Stimulated activated CD8-positive, alpha-beta memory T cell treated with anti-CD3 and anti-CD28 coated beads, Interleukin-12 subunit alpha, Interleukin-12 subunit beta, amount 100 ng/mL, for 24 hours (primary cell): ENCODE measurements at regions not wholly inside any gene's neighbourhood (a gene's known extent, or its start where the extent isn't known, plus 50 kb on each side); places are given as distances from the start of the nearest gene placed in this dataset.

ENCODE experiments used
- DNase-seq: peaks from one replicate; pipeline ENCODE4 v3.0.0-alpha.2; 2020; ENCODE audit errors: extremely low read depth

DNA sequence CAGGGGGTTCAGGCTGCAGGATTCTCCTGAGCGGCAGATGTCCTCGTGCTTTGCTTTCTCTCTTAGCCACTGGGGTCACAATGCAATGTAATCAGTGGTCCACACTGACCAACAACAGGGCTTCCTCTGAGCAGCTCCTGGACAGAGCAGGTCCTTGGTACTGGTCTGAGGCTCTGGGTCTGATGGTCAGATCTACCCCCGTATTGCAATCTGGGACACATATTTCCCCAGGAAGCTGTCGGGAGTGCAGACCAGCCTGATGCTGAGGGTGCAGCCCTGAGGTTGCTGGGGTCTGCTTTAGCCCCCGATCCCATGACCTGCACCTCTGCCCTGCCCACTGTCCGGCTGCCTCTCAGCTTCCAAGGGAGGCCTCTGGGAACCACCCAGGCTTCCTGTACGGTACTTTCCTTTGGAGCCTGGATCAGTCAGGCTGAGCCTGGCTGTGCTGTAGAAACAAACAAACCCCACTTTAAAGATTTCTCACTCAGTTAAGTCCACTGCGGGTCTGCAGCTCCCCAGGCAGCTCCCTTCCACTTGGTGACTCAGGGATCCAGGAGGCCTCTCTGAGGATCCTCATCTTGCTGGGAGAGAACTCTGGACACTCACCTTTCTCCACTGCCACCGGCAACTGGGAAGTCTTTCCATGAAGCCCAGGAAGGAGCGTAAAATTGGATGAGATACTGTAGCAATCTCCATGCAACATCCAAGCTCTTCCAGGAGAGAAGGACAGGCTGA, 1046.6 kb downstream of the TBC1D22A start:
- no peak for DNase-seq

DNA sequence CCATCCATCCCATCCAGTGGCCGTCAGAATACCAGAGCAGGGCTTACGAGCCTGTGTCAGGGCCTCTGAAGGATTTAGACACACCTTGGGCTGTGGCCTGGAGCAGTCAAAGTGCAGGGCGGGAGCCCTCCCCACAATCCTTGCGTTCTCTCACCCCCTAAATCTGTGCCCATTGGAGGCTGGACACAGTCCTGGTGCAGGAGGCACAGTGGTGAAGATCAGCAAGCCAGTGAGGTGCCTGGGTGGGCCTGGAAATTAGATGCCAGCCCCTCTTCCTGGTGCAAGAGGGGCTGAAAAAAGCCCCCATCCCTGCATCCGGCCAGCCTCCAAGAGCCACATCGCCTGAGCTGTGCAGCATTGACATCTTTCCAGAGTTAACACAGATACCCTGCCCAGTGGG, 1045.8 kb downstream of the TBC1D22A start:
- no peak for DNase-seq

DNA sequence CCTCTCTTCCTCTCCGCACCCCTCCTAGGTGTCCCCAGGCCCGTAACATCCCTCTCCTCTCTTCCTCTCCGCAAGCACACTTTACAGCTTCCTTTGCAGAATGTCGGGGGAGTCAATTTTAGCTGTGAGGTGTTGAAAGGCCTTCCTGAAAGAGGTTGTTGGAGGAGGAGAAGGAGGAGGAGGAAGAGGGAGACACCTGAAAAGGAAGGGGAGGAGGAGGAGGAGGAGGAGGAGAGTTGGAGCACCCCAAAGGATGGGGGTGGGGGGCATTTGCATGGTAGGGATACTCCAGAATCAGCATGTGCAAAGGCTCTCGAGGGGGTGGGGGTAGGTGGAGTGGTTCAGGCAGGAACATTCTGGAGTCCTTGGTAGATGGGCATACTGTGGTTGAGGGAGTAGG, 1045.1 kb downstream of the TBC1D22A start:
- no peak for DNase-seq

DNA sequence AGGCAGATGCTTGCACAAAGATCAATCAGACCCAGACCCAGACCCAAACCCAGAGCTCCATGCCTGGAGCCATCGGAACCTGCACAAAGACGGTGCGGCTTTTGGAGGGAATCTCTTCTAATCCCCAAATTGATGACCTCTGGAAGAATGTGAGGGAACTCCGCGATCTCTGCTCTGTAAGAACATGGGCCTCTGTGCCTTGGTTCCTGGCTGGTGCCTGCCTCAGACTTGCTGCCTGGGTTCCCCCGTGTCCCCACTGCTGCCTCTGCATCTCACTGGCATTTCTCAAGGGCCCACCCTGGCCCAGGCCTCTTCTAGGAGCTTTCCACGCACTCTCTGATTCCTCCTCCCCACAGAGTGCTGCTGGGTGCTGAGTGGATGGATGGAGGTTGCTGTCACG, 1044.4 kb downstream of the TBC1D22A start:
- DNase-seq, result no peak

DNA sequence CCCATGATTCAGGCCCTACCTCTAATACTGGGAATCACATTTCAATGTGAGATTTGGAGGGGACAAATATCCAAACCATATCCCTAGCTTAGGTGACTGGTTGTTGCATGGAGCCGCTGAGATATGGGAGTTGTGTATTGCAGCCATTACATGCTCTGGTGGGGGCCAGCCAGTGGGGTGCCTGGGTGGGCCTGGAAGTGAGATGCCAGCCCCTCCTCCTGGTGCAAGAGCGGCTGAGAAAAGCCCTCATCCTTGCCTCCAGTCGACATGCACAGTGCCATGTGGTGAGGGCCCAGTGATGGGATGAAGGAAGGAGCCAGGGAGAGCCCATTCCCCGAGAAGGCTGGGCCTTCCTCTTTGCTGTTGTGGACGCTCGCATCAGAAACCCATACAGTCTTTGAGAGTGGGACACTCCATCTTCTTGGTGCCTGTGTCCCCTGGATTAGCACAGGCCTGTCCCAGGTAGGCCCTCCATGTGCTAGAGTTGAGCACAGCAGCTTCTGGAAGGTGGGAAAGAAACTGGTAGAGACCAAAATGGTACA, 1043.0 kb downstream of the TBC1D22A start:
- no peak for DNase-seq

- no peak for DNase-seq
These were observed 1041.8 kb downstream of the TBC1D22A start for GRCh38 chr22:47804281-47804680.

- DNase-seq, result no peak
These were observed 1040.0 kb downstream of the TBC1D22A start for GRCh38 chr22:47802421-47802820.

GRCh38 chr22:47801541-47802245, 1039.2 kb downstream of the TBC1D22A start:
- no peak for DNase-seq

- DNase-seq, result no peak
These were observed 1035.8 kb downstream of the TBC1D22A start for GRCh38 chr22:47798229-47798628.

DNA sequence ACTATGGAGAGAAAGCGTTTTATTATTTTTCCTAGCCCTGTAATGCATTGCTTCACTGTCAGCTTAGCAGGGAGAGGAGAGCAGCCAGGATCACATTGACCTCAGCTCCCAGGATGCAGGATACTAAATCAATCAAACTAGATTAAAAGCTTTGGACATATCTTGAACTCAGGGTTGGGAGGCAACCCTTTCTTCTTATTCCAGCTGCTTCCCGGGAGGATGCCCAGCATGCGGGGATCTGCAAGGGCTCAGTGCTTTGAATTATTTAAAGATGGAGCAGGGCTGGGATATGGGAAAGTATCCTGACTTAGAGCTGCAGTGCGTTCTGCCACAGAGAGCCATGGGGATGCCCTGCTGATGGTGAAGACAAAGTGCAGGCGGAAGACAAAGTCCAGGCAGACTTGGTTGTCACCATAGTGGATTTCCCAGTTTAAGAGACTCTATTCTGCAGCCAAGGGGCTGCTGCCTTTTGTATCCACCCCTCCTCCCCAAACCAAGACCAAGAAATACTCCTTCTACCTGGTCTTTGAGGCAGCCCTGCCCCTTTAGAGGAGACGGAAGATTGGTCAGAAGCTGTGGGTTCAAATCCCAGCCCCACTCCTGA, 1035.0 kb downstream of the TBC1D22A start:
- no peak for DNase-seq

DNA sequence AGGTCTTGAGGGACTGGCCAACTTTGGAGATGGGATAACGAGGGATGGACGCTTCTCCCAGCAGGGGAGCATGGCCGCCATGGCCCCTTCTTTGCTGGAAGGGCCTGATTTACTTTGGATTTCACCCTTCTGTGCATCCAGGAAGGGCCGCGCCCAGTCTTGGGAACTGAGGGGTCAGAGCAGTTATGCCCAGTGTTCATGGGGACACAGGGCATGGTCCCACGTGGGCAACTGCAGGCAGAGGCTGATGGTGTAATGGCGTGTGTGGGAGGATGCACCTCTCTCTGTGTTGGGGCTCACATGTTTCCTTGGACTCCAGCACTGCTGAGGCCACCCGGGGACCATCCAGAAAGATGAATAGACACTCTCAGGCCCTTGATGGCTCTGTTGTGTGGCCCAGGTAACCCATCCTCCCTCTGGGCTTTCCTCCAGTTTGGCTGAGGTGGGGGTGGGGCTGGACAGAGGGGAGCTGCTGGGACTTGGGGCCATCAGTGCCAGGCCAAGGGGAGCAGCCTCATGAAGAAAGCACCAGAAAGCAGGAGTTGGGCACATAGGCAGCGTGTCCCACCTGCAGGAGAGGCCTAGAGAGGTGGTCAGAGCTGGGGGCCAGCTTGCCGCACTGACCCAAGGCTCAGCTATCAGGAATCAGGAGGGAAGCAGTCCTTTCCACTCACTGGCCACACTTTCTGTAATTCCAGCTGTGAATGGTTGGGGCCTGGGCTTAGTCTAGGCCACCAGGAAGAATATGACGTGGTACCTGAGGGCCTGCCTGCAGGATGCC, 1033.9 kb downstream of the TBC1D22A start:
- no peak for DNase-seq

DNA sequence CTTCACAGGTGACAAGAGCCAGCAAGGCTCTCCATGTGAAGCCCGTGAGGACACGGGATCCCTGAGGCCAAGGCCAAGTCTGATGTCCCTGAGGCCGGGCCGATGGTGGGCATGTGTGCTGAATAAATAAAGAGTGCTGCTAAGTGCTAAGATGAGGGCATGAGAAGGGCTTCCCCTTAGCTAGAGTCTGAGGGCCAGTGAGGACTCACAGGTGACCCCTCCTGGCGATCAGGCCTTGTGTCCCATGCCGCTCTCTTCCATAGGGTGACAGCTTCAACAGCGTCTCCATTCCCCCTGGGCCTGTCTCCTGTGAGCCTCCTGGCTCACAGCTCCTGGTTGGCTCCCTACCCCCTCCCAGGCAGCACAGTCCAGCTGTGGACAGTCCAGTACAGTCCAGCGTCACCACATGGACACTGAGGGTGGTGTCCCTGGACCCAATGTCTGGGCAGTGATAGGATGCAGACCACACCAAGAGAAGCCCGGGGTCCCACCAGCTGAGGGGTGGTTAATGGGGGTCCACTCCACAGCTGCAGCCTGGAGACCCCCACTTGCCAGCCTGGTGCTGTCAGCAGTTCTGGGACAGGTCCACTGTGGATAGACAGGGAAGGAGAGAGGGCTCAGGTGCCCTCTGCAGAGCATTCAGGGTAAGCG, 1033.2 kb downstream of the TBC1D22A start:
- DNase-seq, result no peak

DNA sequence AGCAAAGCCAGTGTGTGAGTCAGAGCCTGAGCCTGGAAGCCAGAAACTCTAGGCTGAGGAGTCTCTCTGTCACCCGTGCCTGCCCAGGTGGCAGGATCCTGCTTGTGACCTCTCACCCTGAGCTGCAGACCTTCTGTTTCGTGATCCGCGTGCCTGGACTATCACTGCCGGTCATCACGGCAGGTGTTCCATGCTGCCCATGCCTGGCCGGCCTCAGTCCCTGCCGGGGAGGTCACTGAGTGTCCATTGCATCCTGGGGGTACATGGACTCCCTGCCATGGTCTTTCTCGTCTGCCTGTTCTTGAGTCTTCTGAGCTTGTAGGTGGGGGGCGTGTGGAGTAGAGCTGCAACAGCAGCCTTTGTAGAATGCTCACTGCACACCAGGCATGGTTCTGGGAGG, 1032.4 kb downstream of the TBC1D22A start:
- no peak for DNase-seq

- no peak for DNase-seq
These were observed 1031.1 kb downstream of the TBC1D22A start for GRCh38 chr22:47793304-47794101.

GRCh38 chr22:47789171-47789570, 1026.7 kb downstream of the TBC1D22A start:
- no peak for DNase-seq

DNA sequence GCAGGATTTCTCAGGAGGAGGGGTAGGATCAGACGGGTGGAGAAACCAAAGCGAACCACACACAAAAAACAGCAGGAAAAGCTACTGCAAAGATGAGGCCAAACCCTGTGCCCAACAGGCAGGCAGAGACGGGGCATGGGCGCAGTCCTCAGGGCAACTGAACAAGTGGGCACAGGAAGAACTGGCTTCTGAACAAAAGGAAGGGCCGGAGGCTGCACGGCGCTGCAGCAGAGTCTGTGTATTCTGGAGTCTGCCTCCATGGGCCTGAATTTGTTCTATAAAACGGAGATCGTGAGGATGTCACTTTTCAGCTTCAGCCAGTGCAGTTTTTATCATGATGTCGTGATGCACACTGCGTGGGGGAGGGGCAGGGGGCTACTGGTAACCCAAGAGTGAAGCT, 1026.0 kb downstream of the TBC1D22A start:
- DNase-seq, result no peak

DNA sequence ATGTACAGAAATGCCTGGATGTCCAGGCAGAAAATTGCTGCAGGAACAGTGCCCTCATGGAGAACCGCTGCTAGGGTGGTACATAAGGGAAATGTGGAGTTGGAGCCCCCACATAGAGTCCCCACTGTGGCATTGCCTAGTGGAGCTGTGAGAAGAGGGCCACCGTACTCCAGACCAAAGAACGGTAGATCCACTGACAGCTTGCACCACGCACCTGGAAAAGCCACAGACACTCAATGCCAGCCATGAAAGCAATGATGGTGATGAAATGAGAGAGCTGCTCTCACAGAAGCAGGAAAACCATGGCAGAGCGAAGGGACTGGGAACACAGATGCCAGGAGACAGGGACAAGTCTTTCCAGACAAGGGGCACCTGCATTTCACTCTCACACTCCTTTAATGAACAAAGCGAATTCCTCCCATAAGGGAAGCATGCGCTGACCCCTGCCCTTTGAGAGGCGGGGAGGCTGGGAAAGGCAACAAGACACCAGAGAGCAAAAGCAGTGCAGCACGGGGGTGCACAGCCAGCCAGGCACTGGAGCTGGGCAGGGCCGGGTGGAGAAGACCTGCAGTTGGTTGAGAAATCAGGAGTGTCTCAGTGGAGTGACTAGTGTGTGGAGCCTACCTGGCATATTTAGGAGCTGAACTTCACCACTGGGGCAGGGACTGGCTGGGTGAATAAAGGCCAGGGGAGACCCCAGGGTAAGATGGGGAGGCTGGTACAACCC, 1025.2 kb downstream of the TBC1D22A start:
- no peak for DNase-seq

DNA sequence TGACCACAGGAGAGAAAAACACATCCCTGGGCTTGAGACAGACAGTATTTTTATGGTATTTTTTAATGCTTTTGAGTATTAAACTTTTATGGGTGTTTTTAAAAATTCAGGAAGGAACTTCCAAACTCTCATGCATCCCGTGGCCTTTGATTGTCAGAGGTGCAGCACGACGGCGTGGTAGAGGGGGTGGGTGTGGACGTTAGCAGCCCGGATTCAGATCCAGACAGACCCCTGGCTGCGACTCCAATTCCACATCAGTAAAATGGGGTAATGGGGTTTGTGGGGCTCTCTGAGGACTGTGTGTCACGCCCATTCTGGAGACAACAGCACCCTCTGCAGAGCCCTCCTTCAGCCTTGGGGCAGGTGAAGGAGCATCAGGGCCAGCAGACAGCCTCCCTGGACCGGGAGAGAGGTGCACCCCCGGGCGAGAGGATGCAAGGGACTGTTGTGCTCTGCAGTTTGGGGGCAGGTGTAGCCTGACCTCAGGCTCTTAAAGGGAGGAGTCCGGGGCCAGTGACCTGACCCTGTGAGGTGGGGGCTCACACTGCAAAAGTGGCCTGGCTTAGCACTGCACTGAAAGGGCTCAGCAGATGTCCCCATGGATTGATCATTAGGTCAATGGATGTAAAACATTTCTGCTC, 1024.3 kb downstream of the TBC1D22A start:
- DNase-seq, result no peak

- DNase-seq, result no peak
These were observed 1022.5 kb downstream of the TBC1D22A start for GRCh38 chr22:47784991-47785390.
